ENCODE measurements at regions not wholly inside any gene's neighbourhood (a gene's known extent, or its start where the extent isn't known, plus 50 kb on each side); places are given as distances from the start of the nearest gene placed in this dataset.

DNA sequence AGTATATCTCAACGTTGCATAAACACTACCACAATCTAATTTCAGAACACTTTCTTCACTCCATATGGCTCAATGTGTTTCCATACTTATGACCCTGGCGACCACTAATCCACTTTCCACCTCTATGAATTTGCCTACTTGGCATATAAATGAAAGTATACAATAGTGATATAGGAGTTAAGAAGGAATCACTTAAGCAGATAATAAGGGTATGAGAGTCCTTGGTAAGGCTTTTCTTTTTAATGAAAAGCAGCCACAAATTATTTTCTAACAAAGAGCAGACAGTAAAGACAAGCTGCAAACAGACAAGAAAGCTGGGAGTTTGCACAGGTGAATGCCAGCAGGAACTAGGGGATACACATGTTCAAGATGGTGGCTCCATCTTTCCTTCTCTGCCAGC is 615.1 kb upstream of the NUDT12 start:
- ChIA-PET POLR2A (no interaction called here), CTCF (no interaction called here)

GRCh38 chr5:104172976-104173375 is 610.4 kb upstream of the NUDT12 start:
- no peak overlapping the region for H3K27ac Mint-ChIP-seq
- peaks cover 0 to 3% (median 1%) of the 10 kb centered on the region in 3 donors for H3K9me3 Mint-ChIP-seq
- DNase-seq (no peak), ATAC-seq (replicated peaks in 1 of 4) (no peak)
- Histone ChIP-seq H3K27ac (ENCODE audit: low read length) (no peak overlapping the region), H3K36me3 (ENCODE audit: control insufficient read depth in 2 of 2, extremely low read depth in 1 of 2, insufficient read depth in 1 of 2, low read length in 1 of 2) (no peaks in the 10 kb centered on the region), H3K4me1 (ENCODE audit: control insufficient read depth in 1 of 2, extremely low read depth in 1 of 2, insufficient read depth in 2 of 2, low read length in 2 of 2) (no peaks in the 10 kb centered on the region), H3K4me3 (ENCODE audit: control insufficient read depth in 1 of 2, extremely low read depth in 1 of 2, low read length in 1 of 2) (no peak overlapping the region), H3K9me3 (no peaks in the 10 kb centered on the region), H3K27me3 (replicated peaks in 1 of 2; ENCODE audit: control insufficient read depth in 2 of 2, extremely low read depth in 1 of 2, insufficient read depth in 2 of 2, low read length in 1 of 2) (no peaks in the 10 kb centered on the region)
- ChIA-PET CTCF (no interaction called here), POLR2A (no interaction called here)
- H3K27me3 Mint-ChIP-seq: no peaks in the 10 kb centered on the region
- no peaks in the 10 kb centered on the region for H3K36me3 Mint-ChIP-seq
- H3K4me3 Mint-ChIP-seq: no peak overlapping the region
- H3K4me1 Mint-ChIP-seq: no peaks in the 10 kb centered on the region
- no CpG with 5 or more reads among the region's 5 CpGs for WGBS (ENCODE audit: insufficient coverage)

More for the DNA sequence above, 615.1 kb upstream of the NUDT12 start:
- H3K4me1 ChIP-seq (ENCODE audit: control insufficient read depth in 1 of 2, extremely low read depth in 1 of 2, insufficient read depth in 2 of 2, low read length in 2 of 2): no peaks in the 10 kb centered on the region
- Mint-ChIP-seq H3K27ac (no peak overlapping the region), H3K36me3 (no peaks in the 10 kb centered on the region), H3K4me1 (no peaks in the 10 kb centered on the region), H3K27me3 (no peaks in the 10 kb centered on the region), H3K4me3 (no peak overlapping the region), H3K9me3 (peaks cover 18 to 24% (median 23%) of the 10 kb centered on the region in 3 donors)
- no CpG with 5 or more reads among the region's 2 CpGs for WGBS (ENCODE audit: insufficient coverage)
- no peaks in the 10 kb centered on the region for H3K9me3 ChIP-seq
- H3K27me3 ChIP-seq (replicated peaks in 1 of 2; ENCODE audit: control insufficient read depth in 2 of 2, extremely low read depth in 1 of 2, insufficient read depth in 2 of 2, low read length in 1 of 2): no peaks in the 10 kb centered on the region
- H3K27ac ChIP-seq (ENCODE audit: low read length): no peak overlapping the region
- no peak overlapping the region for H3K4me3 ChIP-seq (ENCODE audit: control insufficient read depth in 1 of 2, extremely low read depth in 1 of 2, low read length in 1 of 2)
- DNase-seq: no peak
- H3K36me3 ChIP-seq (ENCODE audit: control insufficient read depth in 2 of 2, extremely low read depth in 1 of 2, insufficient read depth in 1 of 2, low read length in 1 of 2): no peaks in the 10 kb centered on the region
- no peak for ATAC-seq (replicated peaks in 1 of 4)

GRCh38 chr5:104171958-104172690 is 609.5 kb upstream of the NUDT12 start:
- Histone ChIP-seq H3K4me3 (ENCODE audit: control insufficient read depth in 1 of 2, extremely low read depth in 1 of 2, low read length in 1 of 2) (no peak overlapping the region), H3K36me3 (ENCODE audit: control insufficient read depth in 2 of 2, extremely low read depth in 1 of 2, insufficient read depth in 1 of 2, low read length in 1 of 2) (no peaks in the 10 kb centered on the region), H3K9me3 (no peaks in the 10 kb centered on the region), H3K4me1 (ENCODE audit: control insufficient read depth in 1 of 2, extremely low read depth in 1 of 2, insufficient read depth in 2 of 2, low read length in 2 of 2) (no peaks in the 10 kb centered on the region), H3K27me3 (replicated peaks in 1 of 2; ENCODE audit: control insufficient read depth in 2 of 2, extremely low read depth in 1 of 2, insufficient read depth in 2 of 2, low read length in 1 of 2) (no peaks in the 10 kb centered on the region), H3K27ac (ENCODE audit: low read length) (no peak overlapping the region)
- DNase-seq: no peak
- POLR2A ChIA-PET: no interaction called here
- no peak overlapping the region for H3K4me3 Mint-ChIP-seq
- H3K27ac Mint-ChIP-seq: no peak overlapping the region
- no CpG with 5 or more reads among the region's 3 CpGs for WGBS (ENCODE audit: insufficient coverage)
- H3K27me3 Mint-ChIP-seq: no peaks in the 10 kb centered on the region
- H3K36me3 Mint-ChIP-seq: no peaks in the 10 kb centered on the region
- no peak for ATAC-seq (replicated peaks in 1 of 4)
- CTCF ChIA-PET: no interaction called here
- no peaks in the 10 kb centered on the region for H3K4me1 Mint-ChIP-seq
- peaks cover 0 to 3% (median 1%) of the 10 kb centered on the region in 3 donors for H3K9me3 Mint-ChIP-seq

DNA sequence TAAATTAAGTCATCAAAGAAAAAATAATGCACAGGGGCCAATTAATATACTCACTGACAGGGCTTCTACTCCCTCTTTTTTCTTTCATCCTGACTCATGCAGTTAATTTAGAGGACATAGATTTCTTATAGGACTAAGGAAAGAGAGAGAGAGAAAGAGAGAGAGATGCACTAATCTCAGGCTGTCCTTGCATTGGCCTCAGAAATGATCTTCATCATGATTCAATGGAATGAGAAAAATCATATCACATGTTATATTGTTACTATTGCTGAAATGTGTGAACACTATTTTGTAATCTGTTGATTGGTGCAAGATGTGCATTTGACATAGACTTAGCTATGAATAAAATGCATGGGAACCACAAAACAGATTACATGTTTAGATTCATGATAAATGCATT is 608.3 kb upstream of the NUDT12 start:
- no peak for ATAC-seq (replicated peaks in 1 of 4)
- Histone ChIP-seq H3K4me1 (ENCODE audit: control insufficient read depth in 1 of 2, extremely low read depth in 1 of 2, insufficient read depth in 2 of 2, low read length in 2 of 2) (no peaks in the 10 kb centered on the region), H3K4me3 (ENCODE audit: control insufficient read depth in 1 of 2, extremely low read depth in 1 of 2, low read length in 1 of 2) (no peak overlapping the region), H3K27ac (ENCODE audit: low read length) (no peak overlapping the region), H3K9me3 (no peaks in the 10 kb centered on the region), H3K27me3 (replicated peaks in 1 of 2; ENCODE audit: control insufficient read depth in 2 of 2, extremely low read depth in 1 of 2, insufficient read depth in 2 of 2, low read length in 1 of 2) (no peaks in the 10 kb centered on the region), H3K36me3 (ENCODE audit: control insufficient read depth in 2 of 2, extremely low read depth in 1 of 2, insufficient read depth in 1 of 2, low read length in 1 of 2) (no peaks in the 10 kb centered on the region)
- Mint-ChIP-seq H3K4me3 (no peak overlapping the region), H3K27ac (no peak overlapping the region), H3K9me3 (peaks cover 0 to 3% (median 1%) of the 10 kb centered on the region in 3 donors), H3K27me3 (no peaks in the 10 kb centered on the region), H3K4me1 (no peaks in the 10 kb centered on the region), H3K36me3 (no peaks in the 10 kb centered on the region)
- ChIA-PET POLR2A (no interaction called here), CTCF (no interaction called here)
- DNase-seq: no peak

- ATAC-seq (replicated peaks in 1 of 4) (no peak), DNase-seq (no peak)
- Mint-ChIP-seq H3K4me3 (no peak overlapping the region), H3K9me3 (peaks cover 0 to 24% (median 14%) of the 10 kb centered on the region in 3 donors), H3K27me3 (no peaks in the 10 kb centered on the region), H3K36me3 (no peaks in the 10 kb centered on the region), H3K27ac (no peak overlapping the region), H3K4me1 (no peaks in the 10 kb centered on the region)
- H3K9me3 ChIP-seq: peaks cover 2% of the 10 kb centered on the region
- H3K36me3 ChIP-seq (ENCODE audit: control insufficient read depth in 2 of 2, extremely low read depth in 1 of 2, insufficient read depth in 1 of 2, low read length in 1 of 2): no peaks in the 10 kb centered on the region
- H3K4me1 ChIP-seq (ENCODE audit: control insufficient read depth in 1 of 2, extremely low read depth in 1 of 2, insufficient read depth in 2 of 2, low read length in 2 of 2): no peaks in the 10 kb centered on the region
- no peak overlapping the region for H3K4me3 ChIP-seq (ENCODE audit: control insufficient read depth in 1 of 2, extremely low read depth in 1 of 2, low read length in 1 of 2)
- WGBS (ENCODE audit: insufficient coverage): no CpG with 5 or more reads among the region's 2 CpGs
- H3K27me3 ChIP-seq (replicated peaks in 1 of 2; ENCODE audit: control insufficient read depth in 2 of 2, extremely low read depth in 1 of 2, insufficient read depth in 2 of 2, low read length in 1 of 2): no peaks in the 10 kb centered on the region
- no peak overlapping the region for H3K27ac ChIP-seq (ENCODE audit: low read length)
- CTCF ChIA-PET: no interaction called here
- POLR2A ChIA-PET: no interaction called here
Measured at GRCh38 chr5:104146652-104147051, 584.1 kb upstream of the NUDT12 start.

DNA sequence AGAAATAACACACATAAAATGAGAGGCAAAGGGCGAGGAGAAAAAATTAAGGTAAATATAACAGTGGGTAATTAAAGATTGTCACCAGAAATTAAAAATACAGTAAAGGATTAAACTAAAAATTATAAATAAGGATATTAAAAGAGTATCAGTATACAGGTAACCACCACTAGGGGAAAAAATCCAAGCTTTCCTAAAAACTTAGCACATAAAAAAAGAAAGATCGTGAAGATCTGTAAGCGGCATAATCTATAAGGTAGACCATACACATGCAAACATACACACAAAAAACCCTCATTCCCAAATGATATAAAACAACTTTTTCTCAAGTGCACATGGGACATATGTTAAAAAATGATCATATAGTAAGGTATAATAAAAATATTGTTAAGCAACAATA is 577.3 kb upstream of the NUDT12 start:
- H3K27ac ChIP-seq (ENCODE audit: low read length): no peak overlapping the region
- WGBS (ENCODE audit: insufficient coverage): no CpG with 5 or more reads among the region's 3 CpGs
- H3K27me3 ChIP-seq (replicated peaks in 1 of 2; ENCODE audit: control insufficient read depth in 2 of 2, extremely low read depth in 1 of 2, insufficient read depth in 2 of 2, low read length in 1 of 2): no peaks in the 10 kb centered on the region
- Mint-ChIP-seq H3K9me3 (peaks cover 0 to 10% (median 4%) of the 10 kb centered on the region in 3 donors), H3K27ac (no peak overlapping the region), H3K4me3 (no peak overlapping the region), H3K36me3 (no peaks in the 10 kb centered on the region), H3K4me1 (no peaks in the 10 kb centered on the region), H3K27me3 (no peaks in the 10 kb centered on the region)
- DNase-seq (no peak), ATAC-seq (replicated peaks in 1 of 4) (no peak)
- no peaks in the 10 kb centered on the region for H3K36me3 ChIP-seq (ENCODE audit: control insufficient read depth in 2 of 2, extremely low read depth in 1 of 2, insufficient read depth in 1 of 2, low read length in 1 of 2)
- ChIA-PET POLR2A (no interaction called here), CTCF (no interaction called here)
- H3K4me3 ChIP-seq (ENCODE audit: control insufficient read depth in 1 of 2, extremely low read depth in 1 of 2, low read length in 1 of 2): no peak overlapping the region
- no peaks in the 10 kb centered on the region for H3K4me1 ChIP-seq (ENCODE audit: control insufficient read depth in 1 of 2, extremely low read depth in 1 of 2, insufficient read depth in 2 of 2, low read length in 2 of 2)
- peaks cover 2% of the 10 kb centered on the region for H3K9me3 ChIP-seq

DNA sequence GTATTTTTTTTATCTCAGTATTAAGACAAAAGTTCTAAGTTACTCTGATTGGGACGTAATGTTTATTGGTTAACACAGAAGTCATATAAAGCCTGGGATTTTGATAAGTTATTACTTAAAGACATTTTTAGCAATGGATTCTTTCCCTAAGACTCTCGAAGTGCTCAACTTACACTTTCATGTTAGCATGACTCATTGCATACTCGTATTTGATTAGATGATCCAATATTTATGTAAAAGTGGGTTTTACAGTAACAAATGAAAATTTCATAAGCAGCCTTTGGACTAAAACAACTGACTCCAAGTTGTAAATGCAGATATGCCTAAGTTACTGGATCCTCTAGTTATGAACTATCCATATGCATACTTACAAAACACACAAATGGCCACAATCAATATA is 567.7 kb upstream of the NUDT12 start:
- H3K36me3 ChIP-seq (ENCODE audit: control insufficient read depth in 2 of 2, extremely low read depth in 1 of 2, insufficient read depth in 1 of 2, low read length in 1 of 2): no peaks in the 10 kb centered on the region
- H3K4me1 ChIP-seq (ENCODE audit: control insufficient read depth in 1 of 2, extremely low read depth in 1 of 2, insufficient read depth in 2 of 2, low read length in 2 of 2): no peaks in the 10 kb centered on the region
- no peak overlapping the region for H3K4me3 Mint-ChIP-seq
- ChIA-PET CTCF (no interaction called here), POLR2A (no interaction called here)
- no peak overlapping the region for H3K27ac ChIP-seq (ENCODE audit: low read length)
- ATAC-seq (replicated peaks in 1 of 4) (no peak), DNase-seq (no peak)
- H3K27me3 Mint-ChIP-seq: no peaks in the 10 kb centered on the region
- no peaks in the 10 kb centered on the region for H3K9me3 ChIP-seq
- H3K4me3 ChIP-seq (ENCODE audit: control insufficient read depth in 1 of 2, extremely low read depth in 1 of 2, low read length in 1 of 2): no peak overlapping the region
- H3K27me3 ChIP-seq (replicated peaks in 1 of 2; ENCODE audit: control insufficient read depth in 2 of 2, extremely low read depth in 1 of 2, insufficient read depth in 2 of 2, low read length in 1 of 2): no peaks in the 10 kb centered on the region
- no CpG with 5 or more reads among the region's 3 CpGs for WGBS (ENCODE audit: insufficient coverage)
- no peaks in the 10 kb centered on the region for H3K36me3 Mint-ChIP-seq
- no peak overlapping the region for H3K27ac Mint-ChIP-seq
- H3K4me1 Mint-ChIP-seq: no peaks in the 10 kb centered on the region
- peaks cover 15 to 30% (median 23%) of the 10 kb centered on the region in 3 donors for H3K9me3 Mint-ChIP-seq

Measured in T-cell (primary cell).